Urinary bladder (tissue), 3 donors: ENCODE measurements at regions not wholly inside any gene's neighbourhood (a gene's known extent, or its start where the extent isn't known, plus 50 kb on each side); places are given as distances from the start of the nearest gene placed in this dataset.

Experiments used
- DNase-seq: peaks from one replicate; pipeline ENCODE4 v3.0.0-alpha.2; 2015; ENCODE audit errors: extremely low spot score
- H3K27ac ChIP-seq: one replicate; pipeline ENCODE4 v1.5.1; 2013; ENCODE audit warnings: low read depth, mild to moderate bottlenecking, moderate library complexity
- H3K36me3 ChIP-seq: one replicate; pipeline ENCODE4 v1.6.1; 2013; ENCODE audit warnings: mild to moderate bottlenecking, moderate library complexity; ENCODE audit not compliant: insufficient read depth
- H3K4me1 ChIP-seq: one replicate; pipeline ENCODE4 v1.6.1; 2013; ENCODE audit warnings: mild to moderate bottlenecking, moderate library complexity; ENCODE audit not compliant: insufficient read depth
- H3K4me3 ChIP-seq: one replicate; pipeline ENCODE4 v1.5.1; 2013; ENCODE audit warnings: low read depth, low read length
- WGBS: extraction: QIAGEN DNeasy Blood & Tissue Kit; methylation state at CpG from one replicate; pipeline ENCODE4 v1.1.7; 2013; 5-methylcytosine and 5-hydroxymethylcytosine counted together
- donor health status: healthy with polysubstance abuse.
- donor health status: healthy.

DNA sequence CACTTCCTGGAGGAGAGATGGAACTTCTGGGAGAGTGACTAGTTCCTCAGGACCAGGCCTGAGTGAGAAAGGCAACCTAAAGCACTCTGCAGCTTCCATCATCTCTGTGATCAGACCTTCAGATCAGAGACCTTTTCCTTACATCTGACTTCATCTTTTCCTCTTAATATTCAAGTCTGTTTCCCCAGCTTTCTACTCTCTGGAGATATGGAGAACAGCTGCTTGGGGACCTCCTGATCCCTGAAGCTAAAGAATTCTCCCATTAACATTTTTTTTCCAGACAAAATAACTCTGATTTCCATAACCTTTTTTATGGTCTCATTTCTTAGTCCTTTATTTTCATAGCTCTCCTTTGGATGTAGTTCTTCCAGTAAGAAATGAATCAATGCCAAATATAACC lies 133.4 kb upstream of the FNDC3A start:
- no peak for DNase-seq
- no peaks in the 10 kb centered on the region for H3K36me3 ChIP-seq
- no peak overlapping the region for H3K4me3 ChIP-seq
- H3K27ac ChIP-seq: no peak overlapping the region
- H3K4me1 ChIP-seq: no peaks in the 10 kb centered on the region

DNA sequence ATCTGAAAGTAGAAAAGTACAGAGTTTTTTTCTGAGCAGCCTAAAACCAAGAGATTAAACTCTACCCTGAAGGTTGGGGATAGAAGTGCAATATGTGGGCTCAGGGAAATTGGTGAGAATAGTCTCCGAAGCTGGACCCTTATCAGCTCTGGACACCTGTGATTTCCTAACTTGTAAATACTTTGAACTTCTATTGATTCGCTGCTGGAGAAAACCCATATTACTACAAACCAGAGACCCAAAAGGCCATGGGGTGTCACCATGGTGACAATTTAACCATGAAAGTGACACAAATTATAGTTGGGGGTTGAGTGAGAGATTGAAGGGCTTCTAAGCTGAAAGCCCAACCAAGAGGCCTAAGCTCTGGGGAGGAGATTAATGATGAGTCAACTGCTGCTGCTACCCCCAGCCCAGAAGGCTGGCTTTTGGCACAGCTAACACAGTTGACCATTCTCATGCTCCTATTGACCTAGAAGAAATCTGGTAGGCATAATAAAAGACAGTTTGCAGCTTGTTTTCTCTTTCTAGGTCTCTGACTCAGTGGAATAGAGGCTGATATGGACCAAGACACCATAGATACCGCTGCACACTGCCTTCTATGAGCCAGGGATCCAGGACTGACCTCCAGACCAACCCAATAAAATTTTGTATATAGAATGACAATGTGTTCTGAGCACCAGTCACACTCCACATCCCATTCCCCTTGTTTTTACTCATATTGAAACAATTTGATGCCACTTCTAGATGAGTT lies 131.9 kb upstream of the FNDC3A start:
- Histone ChIP-seq H3K27ac (no peak overlapping the region), H3K4me3 (no peak overlapping the region), H3K36me3 (no peaks in the 10 kb centered on the region), H3K4me1 (no peaks in the 10 kb centered on the region)
- DNase-seq: no peak
- WGBS: 86% methylated on average over 3 of the region's 3 CpGs

DNA sequence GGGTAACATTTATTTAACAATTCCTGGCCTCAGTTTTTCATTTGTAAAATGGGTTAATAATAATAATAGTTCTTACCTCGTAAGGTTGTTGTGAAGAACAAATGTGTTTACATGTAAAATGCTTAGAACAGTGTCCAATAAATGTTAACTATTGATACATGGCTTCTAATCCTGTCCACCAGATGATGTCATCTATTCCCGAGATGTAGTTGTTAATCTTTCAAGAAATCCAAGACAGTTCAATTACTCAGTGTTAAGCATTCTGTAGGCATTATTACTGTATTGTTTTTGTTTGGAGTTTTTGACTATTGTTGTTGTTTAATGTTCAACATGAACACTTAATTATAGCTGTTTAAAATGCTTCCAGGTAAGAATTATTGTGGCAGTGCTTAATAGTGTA lies 131.0 kb upstream of the FNDC3A start:
- no peaks in the 10 kb centered on the region for H3K36me3 ChIP-seq

DNA sequence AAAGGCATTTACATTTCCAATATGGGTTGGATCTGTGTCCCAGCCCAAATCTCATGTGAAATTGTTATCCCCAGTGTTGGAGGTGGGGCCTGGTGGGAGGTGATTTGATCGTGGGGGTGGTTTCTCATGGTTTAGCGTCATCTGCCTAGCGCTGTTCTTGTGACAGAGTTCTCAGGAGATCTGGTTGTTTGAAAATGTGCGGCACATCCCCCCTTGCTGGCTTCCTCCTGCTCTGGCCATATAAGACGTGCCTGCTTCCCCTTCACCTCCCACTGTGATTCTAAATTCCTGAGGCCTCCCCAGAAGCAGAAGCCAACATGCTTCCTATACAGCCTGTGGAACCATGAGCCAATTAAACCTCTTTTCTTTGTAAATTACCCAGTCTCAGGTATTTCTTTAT lies 126.2 kb upstream of the FNDC3A start:
- Histone ChIP-seq H3K4me3 (no peak overlapping the region), H3K36me3 (no peaks in the 10 kb centered on the region), H3K27ac (no peak overlapping the region), H3K4me1 (peaks cover 2% of the 10 kb centered on the region)
- no peak for DNase-seq
- WGBS: 79% methylated on average over 5 of the region's 5 CpGs

More for the DNA sequence above, 131.0 kb upstream of the FNDC3A start:
- Histone ChIP-seq H3K4me1 (no peaks in the 10 kb centered on the region), H3K27ac (no peak overlapping the region), H3K4me3 (no peak overlapping the region)
- DNase-seq: no peak
- 74% methylated on average over 2 of the region's 2 CpGs for WGBS

DNA sequence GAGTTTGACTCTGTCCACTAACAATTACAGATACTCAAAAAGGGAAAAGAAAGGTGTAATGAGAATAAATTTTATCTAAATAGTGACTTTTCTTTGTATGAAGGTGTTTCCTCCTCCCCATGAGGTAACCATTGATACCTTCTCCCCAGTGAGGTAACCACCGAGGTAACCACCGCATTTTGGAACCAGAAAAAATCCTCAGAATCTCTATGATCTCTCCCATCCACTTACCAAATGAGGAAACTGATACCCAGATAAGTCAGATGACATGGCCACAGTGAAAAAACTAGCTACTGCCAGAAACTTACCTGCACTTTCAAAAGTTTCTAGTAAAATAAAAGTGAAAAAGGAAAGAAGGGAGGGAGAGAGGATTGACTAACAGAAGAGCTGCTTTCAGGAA lies 124.0 kb upstream of the FNDC3A start:
- Histone ChIP-seq H3K4me3 (no peak overlapping the region), H3K27ac (no peak overlapping the region), H3K4me1 (peaks cover 2% of the 10 kb centered on the region), H3K36me3 (no peaks in the 10 kb centered on the region)
- DNase-seq: no peak
- 93% methylated on average over 2 of the region's 2 CpGs for WGBS

DNA sequence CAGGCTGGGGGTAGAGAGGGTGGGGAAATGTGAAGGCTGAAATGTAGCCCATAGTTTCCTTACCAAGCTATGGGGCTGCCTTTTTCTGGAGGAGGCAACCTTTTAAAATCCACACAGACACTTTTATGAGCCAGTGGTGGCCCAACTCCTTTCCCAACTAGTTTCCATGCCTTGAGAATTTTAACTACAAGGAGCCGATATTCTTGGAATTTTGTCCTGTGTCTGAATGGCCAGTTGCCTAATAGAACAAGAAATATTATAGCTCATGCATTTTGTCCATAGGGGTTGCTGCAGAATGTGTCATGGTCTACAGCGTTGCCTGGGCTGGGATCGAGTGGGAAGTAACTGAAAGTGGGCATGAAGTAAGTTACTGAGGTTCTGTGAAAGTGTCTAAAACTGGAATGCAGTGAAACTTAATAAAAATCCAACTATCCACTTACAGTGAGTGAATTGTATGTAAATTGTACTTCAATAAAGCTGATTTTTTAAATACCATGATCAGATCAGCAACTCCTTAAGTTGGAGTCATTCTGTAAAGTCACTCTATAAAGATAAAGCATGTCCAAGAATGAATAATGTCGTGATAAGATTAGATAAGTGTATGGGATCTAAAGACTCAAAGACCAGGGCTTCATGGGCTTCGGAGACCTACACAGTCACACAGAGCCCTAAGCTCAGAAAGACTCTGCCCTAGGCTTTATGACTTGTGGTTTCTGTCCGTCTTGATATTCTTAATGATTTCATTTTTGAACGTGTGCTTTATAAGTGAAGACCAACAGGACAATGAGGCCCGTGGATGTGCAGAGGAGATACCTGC lies 122.6 kb upstream of the FNDC3A start:
- no peak for DNase-seq
- H3K36me3 ChIP-seq: no peaks in the 10 kb centered on the region

DNA sequence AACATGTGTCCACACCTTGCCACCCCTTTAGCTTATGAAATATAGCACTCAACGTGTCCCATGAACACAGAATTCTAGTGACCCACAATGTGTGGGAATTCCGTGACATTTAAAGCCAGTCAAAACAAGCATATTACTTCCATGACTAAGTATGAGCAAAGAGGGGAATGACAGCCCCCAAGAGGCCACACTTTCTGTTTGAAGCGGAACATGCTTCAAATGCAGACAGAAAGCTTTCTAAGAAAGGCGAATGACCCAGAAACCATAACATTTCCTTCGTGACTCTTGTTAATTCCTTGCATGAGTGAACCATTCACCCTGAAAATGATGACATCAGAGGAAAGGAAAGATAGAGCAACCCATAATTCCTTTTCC lies 122.0 kb upstream of the FNDC3A start:
- Histone ChIP-seq H3K4me3 (no peak overlapping the region), H3K4me1 (peaks cover 2% of the 10 kb centered on the region), H3K36me3 (no peaks in the 10 kb centered on the region), H3K27ac (no peak overlapping the region)
- WGBS: 38% methylated on average over 5 of the region's 5 CpGs
- no peak for DNase-seq

More for the DNA sequence above, 122.6 kb upstream of the FNDC3A start:
- Histone ChIP-seq H3K4me1 (peaks cover 2% of the 10 kb centered on the region), H3K27ac (no peak overlapping the region), H3K4me3 (no peak overlapping the region)
- 35% methylated on average over 8 of the region's 8 CpGs for WGBS

DNA sequence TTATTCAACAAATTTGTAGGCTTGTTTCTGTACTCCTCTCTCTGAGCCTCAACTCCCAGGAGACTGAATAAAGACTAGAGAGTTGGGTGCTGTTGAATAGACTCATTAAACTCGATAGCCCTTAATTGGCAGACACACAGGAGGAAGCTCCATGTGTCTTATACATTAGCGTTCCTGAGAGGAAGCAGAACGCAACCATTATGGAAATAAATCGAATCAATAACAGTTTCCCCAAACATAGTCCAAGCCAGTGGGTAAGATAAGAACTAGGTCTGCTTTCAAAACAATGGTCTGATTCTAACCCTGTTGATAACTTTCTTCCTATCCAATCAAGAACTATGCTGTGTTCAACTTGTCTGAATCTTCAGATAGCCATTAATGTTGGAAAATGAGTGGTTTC lies 118.1 kb upstream of the FNDC3A start:
- 82% methylated on average over 4 of the region's 4 CpGs for WGBS
- H3K27ac ChIP-seq: no peak overlapping the region
- no peaks in the 10 kb centered on the region for H3K36me3 ChIP-seq
- no peak overlapping the region for H3K4me3 ChIP-seq
- peaks cover 2% of the 10 kb centered on the region for H3K4me1 ChIP-seq
- DNase-seq: no peak

DNA sequence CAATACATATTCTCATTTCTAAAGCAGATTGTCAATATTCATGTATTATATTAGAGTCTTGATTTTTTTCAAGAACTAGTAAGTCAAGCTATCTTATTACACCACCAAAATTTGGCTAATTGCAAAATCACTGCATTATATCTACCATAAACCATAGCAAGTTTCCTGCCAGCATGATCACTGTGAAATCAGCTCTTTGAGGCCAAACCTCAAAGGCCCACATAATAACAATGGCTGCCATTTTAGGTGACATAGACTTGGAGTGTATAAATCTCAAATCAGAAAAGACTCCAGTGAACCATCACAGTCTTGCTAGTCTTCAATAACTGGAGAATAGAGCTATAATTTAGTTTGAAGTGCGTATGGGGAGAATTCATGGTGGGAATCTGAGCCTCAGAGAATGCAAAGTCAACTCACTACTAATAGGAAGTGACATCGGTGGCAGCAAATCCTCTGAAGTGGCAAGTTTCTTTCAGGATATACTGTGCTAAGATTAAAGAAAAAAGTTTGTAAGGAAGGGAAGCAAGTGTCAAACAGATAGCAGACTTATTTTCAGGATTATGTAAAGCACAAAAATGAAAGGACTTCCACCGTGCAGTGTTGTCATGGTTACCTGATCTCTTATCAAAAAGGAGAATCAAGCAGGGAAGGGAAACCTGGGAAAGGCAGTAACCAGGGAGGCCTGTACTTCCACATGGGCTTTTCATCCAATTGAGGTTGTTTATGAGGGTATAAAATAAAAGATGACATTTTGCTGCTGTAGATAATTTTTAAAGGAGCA lies 117.4 kb upstream of the FNDC3A start:
- WGBS: 56% methylated on average over 3 of the region's 3 CpGs
- DNase-seq: peak; percentile 6

DNA sequence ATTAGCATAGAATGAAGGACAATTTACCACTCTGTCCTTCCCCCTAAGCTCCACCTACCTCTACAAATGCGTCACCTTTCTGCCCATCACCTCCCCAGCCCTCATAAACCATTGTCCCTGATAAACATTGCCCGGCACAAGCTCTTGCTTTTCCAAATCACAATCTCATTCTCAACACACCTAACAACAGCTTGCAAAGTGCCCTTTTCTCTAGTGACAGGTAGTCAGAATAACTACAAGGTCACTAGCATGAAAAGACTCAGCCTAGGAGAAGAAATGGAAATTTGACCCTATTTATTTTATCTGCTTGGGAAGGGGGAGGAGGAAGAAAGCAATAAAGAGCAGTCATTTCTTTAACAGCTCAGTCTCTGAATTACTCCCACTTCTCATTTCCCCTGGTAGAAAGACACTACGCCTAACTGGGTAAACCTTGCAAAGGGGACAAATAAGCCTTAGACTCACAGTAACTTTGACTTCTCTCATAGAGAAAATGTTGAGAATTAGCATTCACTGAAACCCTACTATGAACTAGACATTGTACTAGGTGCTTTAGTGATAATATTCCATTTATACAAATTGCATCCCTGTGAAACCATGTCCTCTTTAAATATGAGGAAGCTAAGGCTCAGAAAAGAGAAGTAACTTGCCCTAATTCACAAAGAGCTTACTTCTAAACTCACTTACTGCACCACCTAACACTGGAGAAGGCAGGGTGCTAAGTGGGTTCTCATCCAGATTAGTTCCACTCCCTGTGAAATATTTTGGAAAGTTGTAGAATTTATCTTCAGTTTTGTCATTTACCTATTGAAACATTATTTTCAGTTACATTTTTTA lies 116.2 kb upstream of the FNDC3A start:
- Histone ChIP-seq H3K36me3 (no peaks in the 10 kb centered on the region), H3K27ac (peak overlapping the region; percentile 34), H3K4me1 (no peaks in the 10 kb centered on the region), H3K4me3 (no peak overlapping the region)
- no peak for DNase-seq
- 58% methylated on average over 3 of the region's 3 CpGs for WGBS

More for the DNA sequence above, 117.4 kb upstream of the FNDC3A start:
- Histone ChIP-seq H3K4me3 (no peak overlapping the region), H3K4me1 (peaks cover 2% of the 10 kb centered on the region), H3K36me3 (no peaks in the 10 kb centered on the region), H3K27ac (no peak overlapping the region)

DNA sequence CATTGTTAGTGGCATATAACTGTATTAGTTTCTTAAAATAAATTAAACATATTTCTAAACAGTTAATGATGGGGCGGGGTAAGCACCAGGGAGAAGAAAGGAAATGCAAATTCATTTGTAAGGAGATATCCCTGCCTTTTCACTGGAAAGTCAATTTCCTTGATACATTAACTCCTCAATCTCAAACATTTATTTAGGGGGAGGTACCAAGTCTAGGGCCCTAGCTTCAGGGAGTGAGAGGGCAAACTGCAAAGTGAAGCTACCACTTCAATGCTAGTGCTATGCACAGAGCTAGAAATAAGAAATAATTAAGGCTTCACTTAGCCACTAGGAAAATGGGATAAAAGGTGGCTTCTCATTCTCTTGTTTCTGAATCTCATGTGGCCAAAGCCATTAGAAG lies 115.3 kb upstream of the FNDC3A start:
- no peak for DNase-seq
- Histone ChIP-seq H3K4me1 (no peaks in the 10 kb centered on the region), H3K4me3 (no peak overlapping the region), H3K36me3 (no peaks in the 10 kb centered on the region), H3K27ac (no peak overlapping the region)
- WGBS: 93% methylated on average over 1 of the region's 1 CpG

DNA sequence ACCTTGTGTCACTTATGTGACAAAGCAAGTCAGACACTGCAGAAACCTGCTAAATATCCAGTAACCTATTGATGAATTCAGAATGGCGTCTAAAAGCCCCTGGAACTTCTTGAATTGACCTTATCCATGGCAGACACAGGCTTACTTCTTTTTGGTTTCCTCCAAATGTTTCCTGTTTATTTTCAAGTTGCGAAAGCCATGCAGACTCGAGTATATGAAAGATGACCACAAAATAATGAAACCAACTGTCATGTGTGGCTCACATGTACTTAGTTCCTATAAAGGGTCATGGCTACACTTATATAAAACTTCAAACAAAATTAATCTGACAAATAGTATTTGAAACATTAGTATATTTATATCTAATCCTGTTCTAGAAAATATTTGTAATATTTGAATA lies 113.1 kb upstream of the FNDC3A start:
- no peak for DNase-seq
- H3K4me3 ChIP-seq: no peak overlapping the region
- no peaks in the 10 kb centered on the region for H3K4me1 ChIP-seq
- no peak overlapping the region for H3K27ac ChIP-seq
- H3K36me3 ChIP-seq: no peaks in the 10 kb centered on the region
- 66% methylated on average over 3 of the region's 3 CpGs for WGBS

DNA sequence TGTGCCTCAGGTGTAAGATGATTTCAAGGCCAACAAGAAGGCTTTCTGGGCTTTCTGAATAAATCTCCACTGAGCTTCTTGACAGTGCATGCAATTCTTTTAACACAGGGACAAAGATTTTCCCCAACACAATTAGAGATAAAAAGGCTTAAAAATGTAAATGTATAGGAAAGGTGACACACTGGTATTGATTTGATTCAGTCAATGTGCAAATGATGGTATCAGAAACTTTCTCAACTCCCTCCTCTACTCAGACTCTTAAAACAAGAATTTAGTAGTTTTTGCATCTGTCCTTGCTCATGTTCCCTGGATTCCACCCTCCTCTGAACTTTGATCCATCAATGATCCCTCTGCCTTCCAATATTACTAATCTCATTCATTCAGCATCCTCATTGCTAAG lies 111.6 kb upstream of the FNDC3A start:
- DNase-seq: no peak
- Histone ChIP-seq H3K36me3 (no peaks in the 10 kb centered on the region), H3K27ac (no peak overlapping the region), H3K4me3 (no peak overlapping the region), H3K4me1 (no peaks in the 10 kb centered on the region)
